GM12878 (cell line): ENCODE measurements at regions not wholly inside any gene's neighbourhood (a gene's known extent, or its start where the extent isn't known, plus 50 kb on each side); places are given as distances from the start of the nearest gene placed in this dataset.

Experiments used
- ATAC-seq: fragments of 200-7000 bp; cut with Tn5 transposase; 3 replicates; pipeline ENCODE4 v1.9.1; 2020; ENCODE audit warnings: mild to moderate bottlenecking, moderate library complexity
- BruUV-seq: library from RNA; stranded (reverse); fragments of 400-500 nt; replicated peaks from 2 replicates; lab custom pipeline; 2021; lab: Mats Ljungman, UMichigan
- CTCF ChIA-PET: fragments of 300-600 bp; sonication (Branson Sonifier 250); formaldehyde crosslinking; extraction: SDS; loops from one replicate; lab custom pipeline; 2021; ENCODE audit warnings: inconsistent platforms; lab: Yijun Ruan, JAX
- POLR2A ChIA-PET: fragments of 350-600 bp; formaldehyde crosslinking; extraction: SDS; loops from one replicate; lab custom pipeline; 2021; ENCODE audit warnings: inconsistent platforms; lab: Charles Lee
- RAD21 ChIA-PET: fragments of 300-600 bp; sonication (Branson Sonifier 250); formaldehyde crosslinking; loops from one replicate; lab custom pipeline; 2023; ENCODE audit warnings: antibody characterized with exemption; ENCODE audit not compliant: unreplicated experiment; lab: Charles Lee
- SMC1A ChIA-PET: fragments of 300-600 bp; sonication (Branson Sonifier 250); formaldehyde crosslinking; loops from one replicate; lab custom pipeline; 2023; ENCODE audit not compliant: unreplicated experiment, uncharacterized antibody; lab: Charles Lee
- DNase-seq: peaks from one replicate; pipeline ENCODE4 v3.0.0-alpha.2; 2011; ENCODE audit warnings: low read depth, low spot score
- FAIRE-seq: peaks from 3 replicates; lab custom pipeline; 2011; peaks lifted over from hg19 to GRCh38; lab: Jason Lieb, UNC
- H2AFZ ChIP-seq: 2 replicates; pipeline ENCODE4 v1.6.0; 2011; ENCODE audit warnings: low read depth, low read length, control low read depth; ENCODE audit not compliant: control insufficient read depth
- H3K27ac ChIP-seq: 2 replicates; pipeline ENCODE4 v1.5.1; 2011; ENCODE audit warnings: control low read depth; ENCODE audit not compliant: control insufficient read depth, insufficient read depth
- H3K27me3 ChIP-seq, 2 experiments: replicated peaks in 1 of 2; 2 replicates each; pipeline versions ENCODE4 v1.6.0 to v1.6.1; 2011; ENCODE audit warnings: low read length in 1 of 2; ENCODE audit not compliant: control insufficient read depth in 2 of 2, insufficient read depth in 2 of 2
- H3K36me3 ChIP-seq, 2 experiments: 2 replicates each; pipeline ENCODE4 v1.5.1; 2011; ENCODE audit warnings: low read length in 1 of 2; ENCODE audit not compliant: control insufficient read depth in 2 of 2, insufficient read depth in 2 of 2
- H3K4me1 ChIP-seq: 2 replicates; pipeline ENCODE4 v1.6.1; 2011; ENCODE audit warnings: mild to moderate bottlenecking, low read length, moderate library complexity, mixed read lengths; ENCODE audit not compliant: control insufficient read depth, insufficient read depth
- H3K4me2 ChIP-seq: 2 replicates; pipeline ENCODE4 v1.6.0; 2011; ENCODE audit warnings: control low read depth; ENCODE audit not compliant: control insufficient read depth, insufficient read depth
- H3K4me3 ChIP-seq: fragments of 200-600 bp; sonication (generic); 2 replicates; pipeline ENCODE4 v1.5.1; 2016
- H3K79me2 ChIP-seq: 2 replicates; pipeline ENCODE4 v1.6.0; 2011; ENCODE audit warnings: low read length; ENCODE audit not compliant: control insufficient read depth, insufficient read depth
- H3K9ac ChIP-seq: 2 replicates; pipeline ENCODE4 v1.8.0; 2011; ENCODE audit warnings: low read length, control low read depth, mixed read lengths; ENCODE audit not compliant: control insufficient read depth, insufficient read depth
- H3K9me3 ChIP-seq: replicated peaks from 3 replicates; pipeline ENCODE4 v1.5.1; 2011; ENCODE audit warnings: mild to moderate bottlenecking, low read length; ENCODE audit not compliant: control insufficient read depth, insufficient read depth
- H4K20me1 ChIP-seq: 2 replicates; pipeline ENCODE4 v1.6.0; 2011; ENCODE audit not compliant: control insufficient read depth, insufficient read depth
- ASH2L ChIP-seq: fragments of 300-600, 200-600 bp; sonication (generic); IDR thresholded peaks from 2 replicates; pipeline ENCODE4 v1.6.1; 2017; ENCODE audit warnings: low read depth, mild to moderate bottlenecking, borderline replicate concordance
- CBFB ChIP-seq: IDR thresholded peaks from 2 replicates; pipeline ENCODE4 v1.6.1; 2016; ENCODE audit warnings: antibody characterized with exemption, low read depth
- CBX3 ChIP-seq: fragments of 200-600 bp; sonication (generic); IDR thresholded peaks from 2 replicates; pipeline ENCODE4 v1.6.1; 2016; ENCODE audit warnings: low read depth, borderline replicate concordance
- CHD4 ChIP-seq: fragments of 200-600 bp; sonication (generic); IDR thresholded peaks from 2 replicates; pipeline ENCODE4 v1.6.1; 2016; ENCODE audit warnings: mild to moderate bottlenecking
- E4F1 ChIP-seq: fragments of 450-650 bp; IDR thresholded peaks from 2 replicates; pipeline ENCODE4 v1.6.1; 2018; ENCODE audit warnings: borderline replicate concordance, mild to moderate bottlenecking; ENCODE audit not compliant: partially characterized antibody
- EP300 ChIP-seq, 2 experiments: fragments of 150-350 bp in 1 of 2; IDR thresholded peaks; 2 replicates each; pipeline ENCODE4 v1.6.1; 2011 to 2012; ENCODE audit warnings: low read depth in 2 of 2, low read length in 2 of 2, borderline replicate concordance in 1 of 2, improper control_type of control experiment in 1 of 2, inconsistent platforms in 1 of 2; ENCODE audit not compliant: control insufficient read depth in 1 of 2
- FOS ChIP-seq: IDR thresholded peaks from 3 replicates; pipeline ENCODE4 v1.6.1; 2011; ENCODE audit warnings: borderline replicate concordance; ENCODE audit not compliant: insufficient read length; ENCODE audit errors: extremely low read depth
- IRF5 ChIP-seq: fragments of 450-650 bp; IDR thresholded peaks from 2 replicates; pipeline ENCODE4 v1.6.1; 2017; ENCODE audit warnings: borderline replicate concordance
- JUNB ChIP-seq: IDR thresholded peaks from 2 replicates; pipeline ENCODE4 v1.6.1; 2016; ENCODE audit warnings: antibody characterized with exemption, mild to moderate bottlenecking
- KDM1A ChIP-seq: fragments of 200-600 bp; sonication (generic); IDR thresholded peaks from 2 replicates; pipeline ENCODE4 v1.6.1; 2016; ENCODE audit warnings: borderline replicate concordance
- PAX5 ChIP-seq: IDR thresholded peaks from 2 replicates; pipeline ENCODE4 v1.6.1; 2011; ENCODE audit warnings: low read depth, low read length, borderline replicate concordance
- RFX5 ChIP-seq: IDR thresholded peaks from 2 replicates; pipeline ENCODE4 v1.6.1; 2011; ENCODE audit warnings: low read depth, low read length, improper control_type of control experiment
- SREBF2 ChIP-seq: IDR thresholded peaks from 2 replicates; pipeline ENCODE4 v1.6.1; 2012; ENCODE audit warnings: mild to moderate bottlenecking, low read length
- SRF ChIP-seq, 2 experiments: IDR thresholded peaks; 2 replicates each; pipeline ENCODE4 v1.6.1; 2011; ENCODE audit warnings: low read depth in 2 of 2, low read length in 2 of 2, mild to moderate bottlenecking in 1 of 2, moderate library complexity in 1 of 2
- STAT3 ChIP-seq: IDR thresholded peaks from 2 replicates; pipeline ENCODE4 v1.6.1; 2011; ENCODE audit warnings: low read depth, low read length, improper control_type of control experiment
- SUZ12 ChIP-seq: fragments of 200-600 bp; sonication (generic); IDR thresholded peaks from one replicate; pipeline ENCODE4 v1.6.1; 2018; ENCODE audit warnings: antibody characterized with exemption, mild to moderate bottlenecking; ENCODE audit not compliant: unreplicated experiment
- ZBTB11 ChIP-seq: fragments of 450-650 bp; formaldehyde crosslinking; IDR thresholded peaks from 2 replicates; pipeline ENCODE4 v1.5.0; 2022; ENCODE audit warnings: mild to moderate bottlenecking, missing genetic modification characterization
- ZZZ3 ChIP-seq: IDR thresholded peaks from 2 replicates; pipeline ENCODE4 v1.6.1; 2011; ENCODE audit warnings: low read depth; ENCODE audit not compliant: control insufficient read depth, insufficient read length
- WGBS: methylation state at CpG from one replicate; pipeline ENCODE4 v1.1.6; 2016; ENCODE audit warnings: low lambda C conversion rate; ENCODE audit not compliant: insufficient replicate concordance, insufficient coverage; ENCODE audit errors: missing lambda C conversion rate; 5-methylcytosine and 5-hydroxymethylcytosine counted together
- in situ Hi-C: fragments of 300-500 bp; cut with MboI; formaldehyde crosslinking; loops from 9 replicates; pipeline ENCODE4 v1.14.3; 2018; ENCODE audit warnings: mixed read lengths
- intact Hi-C: fragments of 100-400 bp; cut with micrococcal nuclease; formaldehyde crosslinking; loops from one replicate; pipeline ENCODE4 v1.14.2; 2022; ENCODE audit not compliant: unreplicated experiment

GRCh38 chr5:124253203-124253810, 493.1 kb downstream of the ZNF608 start:
- Histone ChIP-seq H3K27ac (no peak overlapping the region), H3K36me3 (no peaks in the 10 kb centered on the region), H3K9ac (no peak overlapping the region), H3K27me3 (no peaks in the 10 kb centered on the region; a peak in 1 of 4 replicates), H3K79me2 (no peaks in the 10 kb centered on the region), H3K4me1 (no peaks in the 10 kb centered on the region), H3K9me3 (no peaks in the 10 kb centered on the region), H3K4me2 (no peak overlapping the region), H2AFZ (no peak overlapping the region), H4K20me1 (no peaks in the 10 kb centered on the region), H3K4me3 (no peak overlapping the region)
- in situ Hi-C loops, result no loop called here
- ATAC-seq, result no peak
- SMC1A ChIA-PET, result no interaction called here
- RAD21 ChIA-PET, result interaction anchor here (0.6 kb wide), 1 partner anchor 1135 kb away, joined by 4 read pairs; no protein-coding TSS in a partner anchor
- FAIRE-seq, result no peak
- intact Hi-C loops, result no loop called here
- no peak for DNase-seq
- 31% methylated on average over 11 of the region's 11 CpGs for WGBS
- CTCF ChIA-PET, result no interaction called here
- POLR2A ChIA-PET, result no interaction called here
- no TSS peak for BruUV-seq
- TF ChIP-seq RFX5 (no peak), IRF5 (no peak), SREBF2 (no peak), STAT3 (no peak), ASH2L (no peak), EP300 (IDR thresholded peaks at IDR 0.05; ENCODE audit: borderline replicate concordance in 1 of 2, control insufficient read depth in 1 of 2, low read depth in 2 of 2, low read length in 2 of 2) (no peak), CBFB (no peak), PAX5 (no peak), CHD4 (no peak), KDM1A (no peak), ZZZ3 (no peak), CBX3 (no peak), SUZ12 (no peak), JUNB (no peak), E4F1 (no peak), FOS (no peak), SRF (IDR thresholded peaks at IDR 0.05; ENCODE audit: low read depth in 2 of 2, low read length in 2 of 2) (no peak), ZBTB11 (CRISPR knock-in tag) (no peak)
